Muscle of arm (tissue), 1 donor: ENCODE measurements at regions not wholly inside any gene's neighbourhood (a gene's known extent, or its start where the extent isn't known, plus 50 kb on each side); places are given as distances from the start of the nearest gene placed in this dataset.

Source experiments
- DNase-seq: peaks from one replicate; pipeline ENCODE4 v3.0.0-alpha.2; 2013

- no peak for DNase-seq
Observed at GRCh38 chr5:101932599-101932998, 363.5 kb downstream of the SLCO4C1 start.

- no peak for DNase-seq
Observed at GRCh38 chr5:101929628-101930027, 366.5 kb downstream of the SLCO4C1 start.

GRCh38 chr5:101917166-101917565 is 378.9 kb downstream of the SLCO4C1 start:
- no peak for DNase-seq

- DNase-seq, result no peak
Observed at GRCh38 chr5:101915554-101915953, 380.5 kb downstream of the SLCO4C1 start.

- no peak for DNase-seq
Observed at GRCh38 chr5:101904736-101905135, 391.3 kb downstream of the SLCO4C1 start.

GRCh38 chr5:101897914-101898313 is 398.2 kb downstream of the SLCO4C1 start:
- no peak for DNase-seq

GRCh38 chr5:101894985-101895384 is 401.1 kb downstream of the SLCO4C1 start:
- DNase-seq, result no peak

GRCh38 chr5:101878190-101878589 is 417.9 kb downstream of the SLCO4C1 start:
- no peak for DNase-seq

- DNase-seq, result peak; percentile 17
Observed at GRCh38 chr5:101877451-101877850, 418.6 kb downstream of the SLCO4C1 start.

GRCh38 chr5:101866473-101866872 is 429.6 kb downstream of the SLCO4C1 start:
- no peak for DNase-seq

GRCh38 chr5:101860563-101860962 is 435.5 kb downstream of the SLCO4C1 start:
- DNase-seq, result no peak

- DNase-seq, result no peak
Observed at GRCh38 chr5:101860145-101860544, 435.9 kb downstream of the SLCO4C1 start.

- DNase-seq, result no peak
Observed at GRCh38 chr5:101846496-101846895, 449.6 kb downstream of the SLCO4C1 start.

GRCh38 chr5:101843055-101843454 is 453.0 kb downstream of the SLCO4C1 start:
- no peak for DNase-seq

- DNase-seq, result peak; percentile 50
Observed at GRCh38 chr5:101838435-101838834, 457.6 kb downstream of the SLCO4C1 start.

GRCh38 chr5:101829255-101829654 is 466.8 kb downstream of the SLCO4C1 start:
- DNase-seq, result no peak

GRCh38 chr5:101811466-101811865 is 484.6 kb downstream of the SLCO4C1 start:
- DNase-seq, result peak; percentile 26

GRCh38 chr5:101806410-101806809 is 489.7 kb downstream of the SLCO4C1 start:
- DNase-seq, result no peak

- no peak for DNase-seq
Observed at GRCh38 chr5:101796427-101796826, 499.7 kb downstream of the SLCO4C1 start.

GRCh38 chr5:101788797-101789196 is 507.3 kb downstream of the SLCO4C1 start:
- no peak for DNase-seq

GRCh38 chr5:101785090-101785489 is 511.0 kb downstream of the SLCO4C1 start:
- no peak for DNase-seq

- no peak for DNase-seq
Observed at GRCh38 chr5:101783241-101784013, 512.7 kb downstream of the SLCO4C1 start.

GRCh38 chr5:101782352-101783103 is 513.6 kb downstream of the SLCO4C1 start:
- DNase-seq, result no peak
